ENCODE measurements at regions not wholly inside any gene's neighbourhood (a gene's known extent, or its start where the extent isn't known, plus 50 kb on each side); places are given as distances from the start of the nearest gene placed in this dataset.

GRCh38 chr5:121726991-121727390, 124.7 kb upstream of the FTMT start:
- H3K4me2 ChIP-seq (ENCODE audit: insufficient read depth, low read length) = no peak overlapping the region
- no peak for TF ChIP-seq ZNF277 (CRISPR knock-in tag; IDR thresholded peaks at IDR 0.05; ENCODE audit: borderline replicate concordance)
- TF ChIP-seq THRAP3 (IDR thresholded peaks at IDR 0.05; ENCODE audit: borderline replicate concordance) = no peak
- no peak for TF ChIP-seq SMAD4 (CRISPR knock-in tag; conservative IDR thresholded peaks at IDR 0.05)
- no peak for TF ChIP-seq JUN (IDR thresholded peaks at IDR 0.05; ENCODE audit: borderline replicate concordance, low read depth, low read length)
- no peak for TF ChIP-seq JUN (CRISPR knock-in tag; IDR thresholded peaks at IDR 0.05; ENCODE audit: borderline replicate concordance)
- no peak for TF ChIP-seq ZNF77 (CRISPR knock-in tag; IDR thresholded peaks at IDR 0.05)
- no peak for TF ChIP-seq BMI1 (IDR thresholded peaks at IDR 0.05; ENCODE audit: low read length)
- TF ChIP-seq, protein P1, sequence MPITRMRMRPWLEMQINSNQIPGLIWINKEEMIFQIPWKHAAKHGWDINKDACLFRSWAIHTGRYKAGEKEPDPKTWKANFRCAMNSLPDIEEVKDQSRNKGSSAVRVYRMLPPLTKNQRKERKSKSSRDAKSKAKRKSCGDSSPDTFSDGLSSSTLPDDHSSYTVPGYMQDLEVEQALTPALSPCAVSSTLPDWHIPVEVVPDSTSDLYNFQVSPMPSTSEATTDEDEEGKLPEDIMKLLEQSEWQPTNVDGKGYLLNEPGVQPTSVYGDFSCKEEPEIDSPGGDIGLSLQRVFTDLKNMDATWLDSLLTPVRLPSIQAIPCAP (CRISPR knock-in tag; IDR thresholded peaks at IDR 0.05; ENCODE audit: borderline replicate concordance) = no peak
- TF ChIP-seq, protein P2, sequence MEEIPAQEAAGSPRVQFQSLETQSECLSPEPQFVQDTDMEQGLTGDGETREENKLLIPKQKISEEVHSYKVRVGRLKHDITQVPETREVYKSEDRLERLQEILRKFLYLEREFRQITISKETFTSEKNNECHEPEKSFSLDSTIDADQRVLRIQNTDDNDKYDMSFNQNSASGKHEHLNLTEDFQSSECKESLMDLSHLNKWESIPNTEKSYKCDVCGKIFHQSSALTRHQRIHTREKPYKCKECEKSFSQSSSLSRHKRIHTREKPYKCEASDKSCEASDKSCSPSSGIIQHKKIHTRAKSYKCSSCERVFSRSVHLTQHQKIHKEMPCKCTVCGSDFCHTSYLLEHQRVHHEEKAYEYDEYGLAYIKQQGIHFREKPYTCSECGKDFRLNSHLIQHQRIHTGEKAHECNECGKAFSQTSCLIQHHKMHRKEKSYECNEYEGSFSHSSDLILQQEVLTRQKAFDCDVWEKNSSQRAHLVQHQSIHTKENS (CRISPR knock-in tag; IDR thresholded peaks at IDR 0.05) = no peak
- no peak for TF ChIP-seq ZNF561 (CRISPR knock-in tag; conservative IDR thresholded peaks at IDR 0.05)
- TF ChIP-seq SPI1 (IDR thresholded peaks at IDR 0.05; ENCODE audit: borderline replicate concordance, low read depth, low read length) = no peak
- no peak for TF ChIP-seq ZNF197 (CRISPR knock-in tag; IDR thresholded peaks at IDR 0.05; ENCODE audit: low read depth)
- TF ChIP-seq, protein P3, sequence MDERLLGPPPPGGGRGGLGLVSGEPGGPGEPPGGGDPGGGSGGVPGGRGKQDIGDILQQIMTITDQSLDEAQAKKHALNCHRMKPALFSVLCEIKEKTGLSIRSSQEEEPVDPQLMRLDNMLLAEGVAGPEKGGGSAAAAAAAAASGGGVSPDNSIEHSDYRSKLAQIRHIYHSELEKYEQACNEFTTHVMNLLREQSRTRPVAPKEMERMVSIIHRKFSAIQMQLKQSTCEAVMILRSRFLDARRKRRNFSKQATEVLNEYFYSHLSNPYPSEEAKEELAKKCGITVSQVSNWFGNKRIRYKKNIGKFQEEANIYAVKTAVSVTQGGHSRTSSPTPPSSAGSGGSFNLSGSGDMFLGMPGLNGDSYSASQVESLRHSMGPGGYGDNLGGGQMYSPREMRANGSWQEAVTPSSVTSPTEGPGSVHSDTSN (CRISPR knock-in tag; IDR thresholded peaks at IDR 0.05; ENCODE audit: low read depth) = no peak
- TF ChIP-seq, protein P3 (tag; conservative IDR thresholded peaks at IDR 0.05; ENCODE audit: low read depth) = no peak
- TF ChIP-seq E2F5 (CRISPR knock-in tag; IDR thresholded peaks at IDR 0.05) = no peak
- TF ChIP-seq LCOR (CRISPR knock-in tag; IDR thresholded peaks at IDR 0.05) = no peak
- no peak for TF ChIP-seq FOXK1 (CRISPR knock-in tag; IDR thresholded peaks at IDR 0.05; ENCODE audit: borderline replicate concordance)
- no peak for TF ChIP-seq U2AF1 (optimal IDR thresholded peaks at IDR 0.05; ENCODE audit: low read depth, low read length)
- H3K36me3 ChIP-seq (ENCODE audit: control insufficient read depth, insufficient read depth, low read length) = no peaks in the 10 kb centered on the region
- intact Hi-C loops (cut with micrococcal nuclease) = no loop called here
- H3K27me3 ChIP-seq (ENCODE audit: control insufficient read depth in 2 of 2, insufficient read depth in 2 of 2, low read length in 2 of 2) = no peaks in the 10 kb centered on the region
- no peak overlapping the region for H2AFZ ChIP-seq (ENCODE audit: low read depth, low read length)
- H3K9me3 ChIP-seq (replicated peaks; ENCODE audit: control insufficient read depth, insufficient read depth, low read depth, low read length) = no peaks in the 10 kb centered on the region
- WGBS (ENCODE audit: insufficient coverage, low coverage, missing lambda C conversion rate) = 38% methylated on average over 8 of the region's 8 CpGs
- POLR2A ChIA-PET = no interaction called here
- BruUV-seq (replicated peaks) = no TSS peak
- CTCF ChIA-PET (ENCODE audit: low intra/inter-chr PET ratio) = no interaction called here
- no peak for DNase-seq (ENCODE audit: extremely low read depth in 1 of 4, low spot score in 3 of 4)
- FAIRE-seq = no peak
- H3K4me1 ChIP-seq (replicated peaks in 1 of 2; ENCODE audit: control insufficient read depth in 2 of 2, insufficient read depth in 2 of 2, low read length in 2 of 2) = no peaks in the 10 kb centered on the region
- H3K79me2 ChIP-seq (ENCODE audit: control insufficient read depth, insufficient read depth, low read length) = no peaks in the 10 kb centered on the region
- H3K4me3 ChIP-seq = no peak overlapping the region
- in situ Hi-C loops (cut with MboI) = no loop called here
- ATAC-seq = no peak
- H4K20me1 ChIP-seq (replicated peaks; ENCODE audit: control insufficient read depth, insufficient read depth, low read length) = no peaks in the 10 kb centered on the region
- H3K9me1 ChIP-seq (ENCODE audit: control insufficient read depth, insufficient read depth, low read length) = no peaks in the 10 kb centered on the region
- no peak overlapping the region for H3K27ac ChIP-seq (ENCODE audit: extremely low read depth, low read depth, low read length)
- no peak overlapping the region for H3K9ac ChIP-seq (ENCODE audit: insufficient read depth in 1 of 2, low read depth in 2 of 2, low read length in 2 of 2)

Measured in K562 (cell line).